NCI-H748 (cell line): ENCODE measurements at regions not wholly inside any gene's neighbourhood (a gene's known extent, or its start where the extent isn't known, plus 50 kb on each side); places are given as distances from the start of the nearest gene placed in this dataset.
A peak's percentile ranks its signal among the peaks of the same experiment; 100 is the strongest.

ENCODE experiments used
- DNase-seq: peaks from one replicate; lab custom pipeline; 2025; ENCODE audit not compliant: unreplicated experiment; lab: John Stamatoyannopoulos, UW

DNA sequence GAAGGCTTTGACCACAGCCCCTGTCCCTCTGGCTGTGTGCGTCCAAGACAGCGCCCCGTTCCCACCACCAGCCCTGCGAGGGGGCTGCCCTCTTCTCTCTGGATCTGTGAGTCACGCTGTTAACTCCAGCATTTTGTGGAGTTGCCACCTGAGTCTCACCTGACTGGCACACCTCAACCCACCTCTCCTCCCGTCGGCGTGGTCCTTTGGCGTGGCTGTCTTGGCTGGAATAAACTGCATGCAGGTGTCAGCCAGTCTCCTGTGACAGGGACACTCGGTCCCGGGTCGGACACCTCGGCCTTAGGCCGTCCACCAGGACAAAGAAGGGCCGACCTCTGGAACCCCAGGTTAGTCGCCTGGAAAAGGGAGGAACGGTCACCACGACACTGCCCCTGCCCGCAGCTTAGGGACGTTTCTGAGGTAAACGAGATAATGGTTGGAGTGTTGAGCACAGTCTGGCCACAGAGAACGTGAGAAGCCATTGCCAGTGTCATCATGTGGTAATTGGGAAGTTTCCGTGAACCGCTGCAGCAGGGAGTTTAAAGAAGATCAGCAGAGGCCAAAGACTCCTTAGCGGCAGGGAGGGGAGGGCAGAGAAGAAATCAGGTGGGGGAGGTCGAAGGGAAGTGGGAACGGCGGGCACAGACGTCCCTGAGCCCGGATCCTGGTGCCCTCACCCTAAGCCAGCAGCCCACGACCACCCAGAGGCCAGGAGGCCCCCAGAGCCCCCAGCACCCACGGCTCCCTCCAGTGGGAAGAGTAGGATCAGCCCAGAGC is 73.6 kb upstream of the FAM20C start:
- no peak for DNase-seq

DNA sequence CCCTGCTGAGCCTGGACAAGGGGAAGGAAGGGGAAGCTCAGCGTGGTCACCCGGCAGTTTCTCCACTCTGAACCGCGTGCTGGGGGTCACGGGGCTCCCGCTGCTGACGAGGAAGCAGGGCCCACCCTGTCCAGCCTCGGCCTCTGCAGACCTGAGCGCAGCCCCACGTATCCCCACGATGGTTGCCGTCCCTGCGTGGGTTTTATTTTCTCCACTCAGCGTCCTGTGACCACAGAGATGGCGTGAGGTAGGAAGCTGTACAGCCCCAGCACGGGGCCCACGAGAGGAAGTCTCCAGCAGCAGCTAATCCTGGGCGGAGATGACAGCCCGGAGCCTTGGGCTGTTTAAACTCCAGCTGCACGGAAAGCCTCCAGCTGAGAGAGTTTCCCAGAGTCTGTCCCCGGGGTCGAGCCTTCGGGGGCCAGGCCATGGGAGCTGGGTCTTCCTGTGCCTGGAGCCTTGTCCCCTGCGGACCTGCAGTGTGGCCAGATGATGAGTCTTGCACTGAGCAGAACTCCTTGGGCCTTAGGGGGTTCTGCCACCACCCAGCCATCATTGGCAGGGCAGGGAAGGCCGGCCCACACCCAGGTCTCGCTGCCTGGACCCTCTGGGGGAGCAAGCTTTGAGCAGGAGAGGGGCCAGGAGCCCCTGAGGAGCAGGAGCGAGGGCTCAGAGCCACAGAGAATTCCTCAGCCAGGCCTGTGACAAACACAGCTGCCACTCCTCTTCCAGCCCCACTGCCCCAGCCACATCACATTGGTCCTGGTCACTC is 72.8 kb upstream of the FAM20C start:
- no peak for DNase-seq

DNA sequence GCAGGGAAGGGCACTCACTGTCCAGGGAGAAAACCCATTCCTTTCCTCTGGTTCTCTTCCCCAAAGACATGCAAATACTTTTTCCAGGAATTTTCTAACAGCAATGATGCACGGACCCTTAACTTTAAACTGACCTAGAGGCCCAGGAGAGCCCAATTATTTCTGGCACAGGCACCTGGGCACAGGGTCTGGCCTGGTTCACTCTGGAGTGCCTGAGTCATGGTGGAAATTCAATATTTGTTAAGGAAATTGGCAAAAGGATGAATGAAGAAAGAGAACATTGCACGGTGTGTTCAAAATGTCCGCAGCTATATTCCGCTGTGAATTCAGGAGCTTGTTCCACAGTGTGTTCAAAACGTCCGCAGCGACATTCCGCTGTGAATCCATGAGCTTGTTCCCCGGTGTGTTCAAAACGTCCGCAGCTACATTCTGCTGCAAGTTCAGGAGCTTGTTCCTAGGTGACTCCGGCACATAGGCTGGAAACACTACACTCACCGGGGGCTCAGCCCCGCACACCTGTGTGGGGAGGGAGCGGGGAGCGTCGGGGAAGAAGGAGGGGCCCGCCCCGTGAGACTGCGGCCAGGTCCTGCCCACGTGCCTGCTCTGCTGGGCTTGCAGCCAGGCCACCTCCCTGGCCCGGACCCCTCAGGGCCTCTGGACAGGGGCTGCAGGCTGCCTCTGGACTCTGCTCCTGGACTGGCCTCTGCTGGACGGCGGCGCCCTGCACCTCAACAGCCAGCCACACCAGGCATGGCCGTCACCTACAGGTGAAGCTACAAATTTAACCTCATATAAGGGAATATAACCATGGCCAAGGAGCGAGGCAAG is 72.0 kb upstream of the FAM20C start:
- DNase-seq: no peak

DNA sequence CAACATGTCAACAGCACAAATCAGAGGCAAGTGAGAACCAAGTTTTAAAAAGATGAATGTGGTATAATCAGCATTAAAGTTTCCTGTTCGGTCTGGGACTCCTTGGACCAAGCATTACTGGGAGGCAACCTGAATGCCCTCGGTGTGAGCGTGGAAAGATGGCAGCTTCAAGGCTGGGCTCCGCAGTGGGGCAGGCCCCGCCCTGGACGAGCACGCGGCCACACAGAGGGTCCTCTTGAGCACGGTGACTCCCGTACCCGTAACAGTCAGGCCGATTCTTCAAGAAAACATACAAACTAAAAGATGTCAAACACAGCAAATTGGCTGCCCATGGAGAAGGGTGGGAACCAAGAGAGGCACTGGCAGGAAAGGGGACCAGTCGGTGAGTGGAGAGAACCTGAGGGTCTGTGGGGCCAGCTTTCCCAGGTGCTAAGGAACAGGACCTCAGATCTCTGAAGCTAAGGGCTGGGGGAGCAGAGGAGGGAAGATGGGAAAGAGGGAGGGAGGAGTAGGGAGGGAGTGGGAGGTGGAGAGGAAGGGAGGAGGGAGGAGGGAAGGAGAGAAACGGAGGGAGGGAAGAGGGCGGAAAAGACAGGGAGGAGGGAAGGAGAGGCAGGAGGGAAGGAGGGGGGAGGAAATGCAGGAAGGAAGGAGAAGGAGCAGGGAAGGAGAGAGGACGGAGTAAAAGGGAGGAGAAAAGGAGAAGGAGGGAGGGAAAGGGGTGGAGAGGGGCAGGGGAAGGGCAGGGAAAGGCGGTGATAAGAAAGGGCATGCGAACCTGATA is 71.2 kb upstream of the FAM20C start:
- no peak for DNase-seq

DNA sequence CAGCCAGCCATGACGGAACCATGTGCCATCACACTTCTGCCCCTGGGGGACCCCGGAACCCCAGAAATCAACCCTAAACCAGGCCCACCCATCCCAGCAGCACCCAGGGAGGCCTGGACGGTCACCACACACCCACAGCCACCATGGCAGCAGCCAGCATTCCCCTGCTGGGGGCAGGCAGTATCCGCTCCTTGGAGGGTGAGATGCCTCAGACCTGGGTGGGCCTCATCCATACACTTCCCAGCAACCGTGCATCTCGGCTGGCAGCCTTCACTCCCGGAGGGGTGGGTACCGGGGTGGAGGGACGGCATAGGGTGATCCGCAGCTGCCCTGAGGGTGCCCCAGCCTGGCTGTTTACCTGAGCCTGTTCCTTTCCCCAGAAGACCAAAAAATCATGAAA is 69.1 kb upstream of the FAM20C start:
- DNase-seq: no peak

DNA sequence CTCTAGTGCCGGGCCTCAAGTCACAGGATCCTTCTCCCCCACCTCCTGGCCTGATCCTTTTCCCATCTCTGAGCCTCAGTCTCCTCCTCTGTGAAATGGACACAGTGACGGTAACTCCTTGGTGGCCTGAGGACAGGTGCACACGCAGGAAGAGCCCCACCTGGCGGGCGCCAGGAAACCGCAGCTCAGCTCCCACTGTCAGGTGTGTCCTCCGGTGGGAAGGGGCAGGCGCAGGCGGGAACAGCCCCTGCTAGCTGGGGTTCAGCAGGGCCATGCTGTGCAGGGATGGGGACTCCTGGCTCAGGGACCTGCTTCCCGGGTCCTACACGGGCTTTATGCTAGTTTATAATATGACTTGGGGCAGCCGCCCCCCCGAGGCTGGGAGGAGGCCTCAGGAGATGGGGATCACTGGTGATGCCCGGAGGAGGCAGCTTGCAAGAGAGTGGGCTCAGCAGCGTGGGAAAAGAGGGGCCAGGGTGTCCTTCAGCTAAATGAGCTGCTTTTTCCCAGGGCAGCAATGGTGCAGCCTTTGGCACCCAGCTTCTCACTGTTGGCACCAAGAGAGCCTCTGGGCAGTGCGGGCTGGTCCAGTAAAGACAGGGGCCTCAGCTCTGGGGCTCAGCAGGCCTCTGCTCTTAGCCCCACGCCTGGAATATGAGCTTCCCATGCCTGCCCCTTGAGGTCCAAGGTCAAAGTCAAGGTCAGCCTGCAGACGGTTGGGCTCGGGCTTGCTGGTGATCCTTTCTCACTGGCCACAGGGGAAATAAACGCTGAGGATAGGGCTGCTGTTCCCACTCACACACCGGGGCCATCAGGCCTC is 68.0 kb upstream of the FAM20C start:
- no peak for DNase-seq

DNA sequence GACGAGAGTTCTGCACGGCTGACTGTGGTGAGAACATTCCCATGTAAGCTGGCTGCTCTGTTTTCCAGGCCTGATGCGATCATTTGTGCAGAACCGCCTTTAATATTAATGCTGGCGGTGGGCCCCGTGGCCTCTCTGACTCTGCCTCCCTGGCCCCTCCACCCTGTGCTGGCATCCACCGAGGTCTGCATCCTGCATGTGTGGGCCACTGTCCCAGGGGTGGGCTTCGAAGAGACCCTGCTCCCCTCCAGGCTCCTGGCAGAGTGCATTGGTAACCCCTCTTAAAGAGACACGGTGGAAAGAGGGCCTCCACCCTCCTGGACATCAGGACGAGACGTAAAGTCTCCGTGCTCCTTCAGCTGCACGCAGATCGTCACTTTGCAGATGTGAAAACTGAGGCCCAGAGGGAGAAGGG is 67.3 kb upstream of the FAM20C start:
- DNase-seq: no peak

DNA sequence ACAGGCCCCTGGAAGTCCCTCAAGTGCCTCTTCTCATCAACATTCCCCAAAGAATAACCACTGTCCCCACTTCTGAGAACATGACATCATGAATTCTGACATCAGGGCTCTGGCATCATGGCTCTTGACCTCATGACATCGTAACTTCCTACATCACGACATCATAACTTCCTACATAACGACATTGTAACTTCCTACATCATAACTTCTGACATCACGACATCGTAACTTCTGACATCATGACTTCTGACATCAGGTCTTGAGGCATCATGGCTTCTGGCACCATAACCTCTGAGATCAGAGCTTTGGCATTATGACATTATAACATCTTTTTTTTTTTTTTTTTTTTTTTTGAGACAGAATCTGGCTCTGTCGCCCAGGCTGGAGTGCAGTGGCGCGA is 66.7 kb upstream of the FAM20C start:
- no peak for DNase-seq

DNA sequence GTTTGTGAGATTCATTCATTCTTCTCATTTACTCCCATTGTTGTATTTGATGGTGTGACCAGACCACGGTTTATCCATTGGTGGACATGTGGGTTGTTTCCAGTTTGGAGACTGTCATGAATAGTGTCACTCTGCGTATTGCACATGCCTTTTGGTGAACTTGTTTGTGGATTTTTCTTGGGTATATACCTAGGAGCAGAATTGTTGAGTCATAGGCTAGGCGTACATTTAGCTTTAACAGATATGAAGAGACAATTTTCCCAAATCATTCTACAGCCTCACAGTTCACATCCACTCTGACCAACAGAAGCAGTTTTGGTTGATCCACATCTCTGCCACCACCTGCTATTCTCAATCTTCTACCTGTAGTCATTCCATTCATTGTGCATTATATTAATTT is 66.0 kb upstream of the FAM20C start:
- DNase-seq: no peak

DNA sequence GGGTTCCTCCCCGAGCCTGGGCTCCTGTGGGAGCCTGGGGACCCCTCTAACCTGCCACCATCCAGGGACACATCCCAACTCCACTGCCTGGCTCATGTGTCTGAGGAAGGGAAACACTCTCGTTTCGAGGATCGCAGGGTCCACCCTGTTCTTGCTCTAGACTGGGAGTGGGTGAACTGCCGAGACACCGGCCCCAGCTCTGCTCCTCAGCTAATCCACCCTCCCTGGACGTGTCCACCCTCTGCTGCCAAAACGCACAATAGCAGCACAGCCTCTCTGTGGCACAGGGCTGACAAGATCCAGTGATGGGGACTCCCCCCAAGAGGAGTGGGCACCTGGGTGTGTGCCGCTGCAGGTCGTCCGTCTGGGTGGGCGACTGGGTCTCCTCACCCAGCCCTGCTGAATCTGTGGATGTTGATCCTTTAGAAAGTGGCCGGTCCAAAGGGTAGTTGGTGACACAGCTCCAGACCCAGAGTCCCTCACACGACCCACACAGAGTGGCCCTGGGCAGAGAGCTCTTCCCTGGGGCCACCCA is 65.2 kb upstream of the FAM20C start:
- no peak for DNase-seq

DNA sequence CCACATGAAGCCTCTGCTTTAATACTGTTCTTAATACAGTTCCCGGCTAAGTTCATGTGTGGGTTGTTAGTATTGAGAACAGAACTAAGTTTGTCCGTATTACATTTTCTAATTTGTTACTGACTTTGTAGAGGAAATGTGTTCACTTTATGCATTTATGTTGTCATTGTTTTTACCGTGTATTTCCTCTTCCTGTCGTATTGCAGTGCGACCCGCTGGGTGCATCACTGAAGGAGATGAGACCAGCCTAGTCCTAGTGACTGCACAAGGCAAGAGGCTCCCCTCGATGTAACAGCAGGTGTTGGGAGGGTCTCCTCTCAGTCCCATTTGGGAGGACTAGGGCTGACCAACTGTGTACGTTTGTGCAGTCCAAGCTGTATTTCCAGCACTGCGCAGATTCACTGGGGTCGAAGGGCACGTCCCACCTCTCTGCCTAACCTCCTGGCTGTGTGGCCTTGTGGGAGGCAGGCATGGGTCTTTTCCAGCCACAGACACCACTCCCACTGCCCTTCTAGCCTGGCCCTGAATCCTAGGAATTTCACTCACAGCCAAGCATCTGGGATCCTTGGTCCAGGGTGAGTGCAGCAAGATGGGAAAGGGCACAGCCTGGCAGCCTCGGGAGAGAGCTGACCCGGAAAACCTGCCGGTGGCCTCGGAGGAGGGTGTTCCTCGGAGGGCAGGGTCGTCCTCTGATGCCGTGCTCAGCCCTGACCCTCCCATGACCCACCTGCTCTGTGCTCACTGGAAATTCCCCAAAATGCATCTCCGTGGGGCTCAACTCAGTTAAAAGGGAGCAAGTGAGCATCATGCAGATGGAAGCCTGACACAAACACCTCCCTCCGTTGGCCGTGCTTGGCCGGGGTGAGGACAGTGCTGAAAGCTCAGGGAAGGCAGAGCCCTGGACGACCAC is 63.9 kb upstream of the FAM20C start:
- DNase-seq: no peak

DNA sequence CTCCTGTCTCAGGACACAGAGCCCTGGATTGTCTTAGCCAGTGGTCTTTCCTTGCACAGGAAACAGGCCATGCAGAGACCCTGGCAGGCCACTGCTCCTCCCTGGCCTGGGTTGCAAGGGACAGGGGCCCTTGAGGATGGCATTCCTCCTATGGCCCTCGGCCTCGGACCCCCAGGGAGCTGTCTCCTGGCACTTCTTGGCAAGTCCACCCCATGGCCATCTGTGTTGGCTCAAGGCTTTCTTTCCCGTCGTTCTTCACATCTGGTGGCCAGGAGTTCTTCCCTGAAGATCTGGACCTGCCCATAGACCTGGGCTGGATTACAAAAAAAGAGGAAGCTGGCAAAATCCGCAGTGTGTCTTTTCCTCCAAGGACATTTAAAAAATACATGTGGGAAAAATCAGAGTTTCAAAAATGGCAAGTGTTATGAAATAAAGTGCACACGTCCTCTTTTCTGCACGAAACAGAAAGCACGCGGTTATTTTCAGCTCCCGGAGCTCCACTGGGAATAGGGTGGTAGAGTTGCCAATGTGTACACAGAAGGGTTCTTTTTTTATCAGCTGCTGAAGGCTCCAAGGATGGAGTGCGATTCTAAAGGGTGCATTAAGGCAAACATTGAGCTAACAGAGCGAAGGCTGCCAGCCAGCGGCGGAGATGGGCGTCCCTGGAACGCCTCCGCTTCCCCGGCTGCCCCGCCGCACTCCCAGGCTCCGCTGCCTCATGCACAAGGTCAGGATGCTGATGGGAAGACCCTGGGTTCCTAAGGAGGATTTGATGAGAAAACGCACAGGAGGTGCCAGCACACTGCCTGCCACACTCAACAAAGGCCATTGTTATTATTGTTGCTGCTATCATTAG is 62.8 kb upstream of the FAM20C start:
- no peak for DNase-seq

DNA sequence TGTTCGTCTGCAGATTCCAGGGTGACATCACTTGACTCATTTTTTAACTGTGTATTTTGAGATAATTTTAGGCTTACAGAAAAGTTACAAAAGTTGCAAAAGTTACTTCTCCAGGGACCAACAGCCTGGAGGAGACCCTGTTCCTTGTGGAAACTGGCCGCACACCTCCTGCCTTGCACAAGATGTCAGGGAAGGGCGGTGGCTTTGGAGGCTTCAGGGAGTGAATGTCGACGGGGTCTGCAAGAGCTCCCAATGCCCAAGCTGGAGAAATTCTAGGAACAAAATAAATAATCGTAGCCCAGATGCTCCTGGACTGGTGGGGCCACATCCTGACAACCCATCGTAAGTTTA is 62.2 kb upstream of the FAM20C start:
- no peak for DNase-seq

DNA sequence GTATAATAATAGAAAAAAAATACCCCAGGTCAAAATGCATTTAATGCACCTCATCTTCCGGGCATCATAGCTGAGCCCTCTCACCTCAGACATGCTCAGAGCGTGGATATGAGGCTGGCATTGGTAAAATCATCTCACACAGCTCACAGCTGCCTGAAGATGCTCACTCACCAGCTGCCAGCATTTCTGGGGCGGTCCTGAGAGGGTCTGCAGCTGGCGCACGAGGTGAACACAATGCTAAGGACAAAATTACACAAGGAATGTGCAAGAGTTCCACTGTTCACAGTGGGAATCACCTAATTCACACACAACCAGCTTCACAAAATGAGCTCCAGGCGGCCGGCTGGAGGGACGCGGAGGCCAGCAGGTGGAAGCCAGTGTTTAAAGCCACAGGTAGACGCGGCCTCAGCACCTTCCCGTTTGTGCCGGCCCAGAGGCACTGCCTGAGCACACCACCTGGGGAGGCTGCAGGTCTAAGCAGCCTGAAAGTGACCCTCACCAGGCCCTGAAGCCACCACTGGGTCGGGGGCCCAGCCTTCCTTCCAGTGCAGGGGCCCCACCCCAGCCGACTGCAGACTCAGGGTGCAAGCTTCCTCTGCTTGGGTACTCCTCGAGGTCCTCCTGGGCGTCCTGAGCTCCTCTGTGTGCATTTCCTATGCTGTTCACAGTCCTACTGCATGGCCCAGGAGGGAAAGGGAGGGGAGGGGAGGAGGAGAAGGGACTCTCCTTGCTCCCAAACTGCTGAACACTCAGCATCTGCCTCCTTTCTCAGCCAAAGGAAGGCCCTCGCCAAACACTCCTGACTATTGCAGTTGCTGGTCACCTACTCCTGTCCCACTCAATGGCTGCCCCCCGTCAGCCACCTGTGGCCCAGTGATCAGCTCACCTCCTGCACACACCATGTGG is 61.2 kb upstream of the FAM20C start:
- DNase-seq: peak; percentile 35

DNA sequence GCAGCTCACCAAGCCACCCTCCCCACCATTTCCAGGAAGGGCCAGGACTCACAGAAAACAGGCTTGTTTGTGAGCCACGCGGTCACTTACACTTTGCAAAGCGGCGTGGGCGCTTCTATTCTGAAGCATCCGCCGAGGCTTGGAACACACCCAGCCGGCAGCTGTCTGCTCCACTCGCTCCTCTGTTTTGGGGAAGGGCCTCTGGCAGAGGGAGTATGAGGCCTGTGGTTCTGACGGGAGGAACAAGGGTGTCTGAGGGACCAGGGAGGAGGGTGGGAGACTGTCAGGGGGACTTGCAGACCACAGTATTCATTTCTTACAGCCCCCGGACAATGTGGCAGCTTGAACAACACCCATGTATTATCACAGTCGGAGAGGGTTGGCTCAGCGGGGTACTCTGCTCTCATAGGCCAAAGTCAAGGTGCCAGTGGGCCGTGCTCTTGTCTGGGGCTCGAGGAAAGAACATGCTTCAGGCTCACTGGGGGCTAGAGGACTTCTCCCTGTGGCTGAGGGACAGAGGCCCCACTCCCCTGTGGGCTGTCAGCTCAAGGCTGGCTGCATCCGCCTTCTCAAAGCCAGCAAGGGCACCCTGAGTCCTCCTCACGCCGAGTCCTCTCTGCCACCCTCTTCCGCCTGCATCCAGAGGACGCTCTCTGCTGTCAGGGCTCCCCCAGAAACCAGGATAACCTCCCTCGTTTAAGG is 60.4 kb upstream of the FAM20C start:
- DNase-seq: peak; percentile 11

DNA sequence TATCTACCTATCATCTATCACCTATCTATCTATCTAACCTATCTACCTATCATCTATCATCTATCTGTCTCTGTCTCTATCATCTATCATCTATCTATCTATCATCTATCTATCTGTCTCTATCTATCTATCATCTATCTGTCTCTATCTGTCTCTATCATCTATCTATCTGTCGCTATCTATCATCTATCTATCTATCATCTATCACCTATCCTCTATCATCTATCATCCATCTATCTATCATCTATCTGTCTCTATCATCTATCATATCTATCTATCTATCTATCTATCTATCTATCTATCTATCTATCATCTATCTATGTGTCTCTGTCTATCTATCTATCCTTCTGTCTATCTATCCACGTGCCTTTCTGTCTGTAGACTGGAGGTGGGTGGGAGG is 59.5 kb upstream of the FAM20C start:
- DNase-seq: no peak
